NCI-H446 treated with DMSO at 0.1 percent for 48 hours (cell line): ENCODE measurements at regions not wholly inside any gene's neighbourhood (a gene's known extent, or its start where the extent isn't known, plus 50 kb on each side); places are given as distances from the start of the nearest gene placed in this dataset.
"Not testable (repeated sequence)": the region's sequence is repeated elsewhere in the genome, so short reads cannot be mapped to it uniquely, and the experiment has no call there.

Source experiments
- DNase-seq: peaks from one replicate; lab custom pipeline; 2025; lab: John Stamatoyannopoulos, UW

- DNase-seq: no peak
Measured at GRCh38 chr11:116335891-116336290, 436.9 kb downstream of the BUD13 start.

- no peak for DNase-seq
Measured at GRCh38 chr11:116335078-116335477, 437.7 kb downstream of the BUD13 start.

GRCh38 chr11:116334596-116334995 lies 438.2 kb downstream of the BUD13 start:
- no peak for DNase-seq

GRCh38 chr11:116333001-116333535 lies 439.7 kb downstream of the BUD13 start:
- DNase-seq: no peak

GRCh38 chr11:116332391-116332790 lies 440.4 kb downstream of the BUD13 start:
- no peak for DNase-seq

- no peak for DNase-seq
Measured at GRCh38 chr11:116331381-116331780, 441.4 kb downstream of the BUD13 start.

- DNase-seq: no peak
Measured at GRCh38 chr11:116330439-116331185, 442.2 kb downstream of the BUD13 start.

GRCh38 chr11:116329354-116330090 lies 443.3 kb downstream of the BUD13 start:
- no peak for DNase-seq

- DNase-seq: no peak
Measured at GRCh38 chr11:116328851-116329250, 443.9 kb downstream of the BUD13 start.

GRCh38 chr11:116328391-116328790 lies 444.4 kb downstream of the BUD13 start:
- no peak for DNase-seq

GRCh38 chr11:116326146-116326545 lies 446.6 kb downstream of the BUD13 start:
- DNase-seq: no peak

GRCh38 chr11:116325247-116325646 lies 447.5 kb downstream of the BUD13 start:
- no peak for DNase-seq

- DNase-seq: not testable (repeated sequence)
Measured at GRCh38 chr11:116324077-116324476, 448.7 kb downstream of the BUD13 start.

- peak; percentile 24 for DNase-seq
Measured at GRCh38 chr11:116317212-116317611, 455.6 kb downstream of the BUD13 start.

- no peak for DNase-seq
Measured at GRCh38 chr11:116314006-116314405, 458.8 kb downstream of the BUD13 start.

- DNase-seq: peak; percentile 93
Measured at GRCh38 chr11:116312570-116313391, 460.0 kb downstream of the BUD13 start.

- DNase-seq: peak; percentile 74
Measured at GRCh38 chr11:116311206-116311605, 461.6 kb downstream of the BUD13 start.

GRCh38 chr11:116310698-116311097 lies 462.1 kb downstream of the BUD13 start:
- no peak for DNase-seq

GRCh38 chr11:116310226-116310625 lies 462.6 kb downstream of the BUD13 start:
- no peak for DNase-seq

GRCh38 chr11:116309446-116309845 lies 463.3 kb downstream of the BUD13 start:
- no peak for DNase-seq

GRCh38 chr11:116302756-116303155 lies 470.0 kb downstream of the BUD13 start:
- DNase-seq: peak; percentile 52

GRCh38 chr11:116301141-116301540 lies 471.6 kb downstream of the BUD13 start:
- DNase-seq: no peak
